ENCODE measurements at regions not wholly inside any gene's neighbourhood (a gene's known extent, or its start where the extent isn't known, plus 50 kb on each side); places are given as distances from the start of the nearest gene placed in this dataset.

DNA sequence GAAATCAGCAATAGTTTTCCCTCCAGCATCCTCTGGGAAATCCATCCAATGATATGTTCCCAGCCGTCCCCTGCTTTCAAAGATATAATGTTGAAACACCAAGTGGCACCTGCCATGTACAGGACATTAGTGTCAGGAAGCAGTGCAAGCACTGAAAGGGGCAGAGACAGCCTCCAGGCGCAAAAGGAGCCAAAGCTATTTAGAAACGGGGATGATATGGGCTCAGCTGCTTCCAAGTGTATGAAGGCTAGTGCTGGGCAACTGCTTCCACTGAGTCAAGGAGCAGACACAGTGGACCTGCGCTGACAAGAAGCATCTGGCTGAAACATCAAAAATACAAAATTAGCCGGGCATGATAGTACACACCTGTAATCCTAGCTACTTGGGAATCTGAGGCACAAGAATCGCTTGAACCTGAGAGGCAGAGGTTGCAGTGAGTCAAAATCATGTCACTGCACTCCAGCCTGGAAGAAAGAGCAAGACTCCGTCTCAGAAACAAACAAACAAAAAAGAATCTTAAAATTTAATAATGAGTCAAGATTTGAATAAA is 119.7 kb downstream of the AQP9 start:
- H3K4me1 Mint-ChIP-seq: no peaks in the 10 kb centered on the region
- H3K4me3 ChIP-seq (ENCODE audit: control extremely low read depth in 1 of 5, extremely low read depth in 1 of 5, insufficient read depth in 1 of 5, low read depth in 2 of 5, low read length in 4 of 5): no peak overlapping the region
- no peak overlapping the region for H3K4me3 Mint-ChIP-seq
- no peak overlapping the region for H2AFZ ChIP-seq (ENCODE audit: insufficient read depth, low read depth, low read length, poor library complexity, severe bottlenecking)
- H3K27ac Mint-ChIP-seq: no peak overlapping the region
- H3K9ac ChIP-seq (ENCODE audit: low read length): no peak overlapping the region
- TF ChIP-seq EZH2 (IDR thresholded peaks at IDR 0.05; ENCODE audit: borderline replicate concordance, insufficient read depth, low read depth, low read length, poor library complexity, severe bottlenecking): no peak
- TF ChIP-seq, protein P1, sequence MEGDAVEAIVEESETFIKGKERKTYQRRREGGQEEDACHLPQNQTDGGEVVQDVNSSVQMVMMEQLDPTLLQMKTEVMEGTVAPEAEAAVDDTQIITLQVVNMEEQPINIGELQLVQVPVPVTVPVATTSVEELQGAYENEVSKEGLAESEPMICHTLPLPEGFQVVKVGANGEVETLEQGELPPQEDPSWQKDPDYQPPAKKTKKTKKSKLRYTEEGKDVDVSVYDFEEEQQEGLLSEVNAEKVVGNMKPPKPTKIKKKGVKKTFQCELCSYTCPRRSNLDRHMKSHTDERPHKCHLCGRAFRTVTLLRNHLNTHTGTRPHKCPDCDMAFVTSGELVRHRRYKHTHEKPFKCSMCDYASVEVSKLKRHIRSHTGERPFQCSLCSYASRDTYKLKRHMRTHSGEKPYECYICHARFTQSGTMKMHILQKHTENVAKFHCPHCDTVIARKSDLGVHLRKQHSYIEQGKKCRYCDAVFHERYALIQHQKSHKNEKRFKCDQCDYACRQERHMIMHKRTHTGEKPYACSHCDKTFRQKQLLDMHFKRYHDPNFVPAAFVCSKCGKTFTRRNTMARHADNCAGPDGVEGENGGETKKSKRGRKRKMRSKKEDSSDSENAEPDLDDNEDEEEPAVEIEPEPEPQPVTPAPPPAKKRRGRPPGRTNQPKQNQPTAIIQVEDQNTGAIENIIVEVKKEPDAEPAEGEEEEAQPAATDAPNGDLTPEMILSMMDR (IDR thresholded peaks at IDR 0.05): no peak
- WGBS (ENCODE audit: insufficient coverage): 97% methylated on average over 6 of the region's 7 CpGs
- ChIA-PET CTCF (no interaction called here), POLR2A (no interaction called here)
- ATAC-seq (ENCODE audit: low read depth): no peak
- H3K27ac ChIP-seq (ENCODE audit: low read length in 2 of 2): no peak overlapping the region
- no peaks in the 10 kb centered on the region for H3K4me1 ChIP-seq (ENCODE audit: control insufficient read depth in 2 of 2, insufficient read depth in 2 of 2, low read length in 2 of 2)
- H3K9me3 Mint-ChIP-seq (ENCODE audit: insufficient read depth): no peaks in the 10 kb centered on the region
- intact Hi-C loops (cut with micrococcal nuclease): no loop called here
- H3K27me3 ChIP-seq (replicated peaks in 1 of 4; ENCODE audit: control extremely low read depth in 1 of 4, control insufficient read depth in 3 of 4, insufficient read depth in 4 of 4, low read length in 3 of 4): peaks cover 0 to 2% (median 0%) of the 10 kb centered on the region in 4 experiments
- H4K20me1 ChIP-seq (ENCODE audit: control insufficient read depth, insufficient read depth, low read length, poor library complexity, severe bottlenecking): no peaks in the 10 kb centered on the region
- H3K79me2 ChIP-seq (ENCODE audit: control insufficient read depth, insufficient read depth, low read length): no peaks in the 10 kb centered on the region
- DNase-seq: no peak
- no peak overlapping the region for H3K4me2 ChIP-seq (replicated peaks; ENCODE audit: low read depth, low read length, poor library complexity, severe bottlenecking)
- H3K27me3 Mint-ChIP-seq: peaks cover 21% of the 10 kb centered on the region
- no peaks in the 10 kb centered on the region for H3K9me3 ChIP-seq (ENCODE audit: control extremely low read depth in 1 of 3, control insufficient read depth in 2 of 3, insufficient read depth in 1 of 3, low read length in 2 of 3)
- H3K36me3 ChIP-seq (replicated peaks in 1 of 2; ENCODE audit: control extremely low read depth in 1 of 2, control insufficient read depth in 1 of 2, extremely low read depth in 1 of 2, insufficient read depth in 2 of 2, low read length in 1 of 2): no peaks in the 10 kb centered on the region

DNA sequence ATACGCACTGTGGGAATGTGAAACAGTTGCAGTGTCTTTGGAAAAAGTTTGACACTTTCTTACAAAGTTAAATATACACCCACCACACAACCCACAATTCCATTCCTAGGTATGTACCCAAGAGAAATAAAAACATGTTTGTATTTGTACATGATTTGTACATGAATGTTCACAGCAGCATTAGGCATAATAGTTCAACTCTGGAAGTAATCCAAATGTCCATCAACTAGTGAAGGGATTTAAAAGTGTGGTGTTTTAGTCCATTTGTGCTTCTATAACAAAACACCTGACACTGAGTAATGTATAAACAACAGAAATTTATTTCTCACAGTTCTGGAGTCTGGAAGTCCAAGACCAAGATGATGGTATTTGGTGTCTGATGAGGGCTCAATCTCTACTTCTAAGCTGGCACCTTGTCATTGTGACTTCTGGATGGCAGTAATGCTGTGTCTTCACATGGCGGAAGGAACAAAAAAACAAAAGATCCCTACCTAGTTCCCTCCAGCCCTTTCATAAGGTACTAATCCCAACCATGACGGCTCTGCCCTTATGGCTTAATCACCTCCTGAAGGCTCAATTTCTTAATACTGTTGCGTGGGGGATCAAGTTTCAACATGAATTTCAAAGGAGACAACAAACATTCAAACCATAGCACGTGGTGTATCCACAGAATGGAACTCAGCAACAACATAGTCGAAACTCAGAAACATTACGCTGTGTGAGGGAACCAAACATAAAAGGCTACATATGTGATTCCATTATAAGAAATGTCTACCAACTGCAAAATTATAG is 120.5 kb downstream of the AQP9 start:
- ChIA-PET POLR2A (no interaction called here), CTCF (no interaction called here)
- H4K20me1 ChIP-seq (ENCODE audit: control insufficient read depth, insufficient read depth, low read length, poor library complexity, severe bottlenecking): no peaks in the 10 kb centered on the region
- no peak overlapping the region for H2AFZ ChIP-seq (ENCODE audit: insufficient read depth, low read depth, low read length, poor library complexity, severe bottlenecking)
- Mint-ChIP-seq H3K27me3 (peaks cover 18% of the 10 kb centered on the region), H3K4me3 (no peak overlapping the region), H3K9me3 (ENCODE audit: insufficient read depth) (no peaks in the 10 kb centered on the region), H3K27ac (no peak overlapping the region), H3K4me1 (no peaks in the 10 kb centered on the region)
- no peak overlapping the region for H3K4me2 ChIP-seq (replicated peaks; ENCODE audit: low read depth, low read length, poor library complexity, severe bottlenecking)
- H3K4me1 ChIP-seq (ENCODE audit: control insufficient read depth in 2 of 2, insufficient read depth in 2 of 2, low read length in 2 of 2): no peaks in the 10 kb centered on the region
- H3K9me3 ChIP-seq (ENCODE audit: control extremely low read depth in 1 of 3, control insufficient read depth in 2 of 3, insufficient read depth in 1 of 3, low read length in 2 of 3): no peaks in the 10 kb centered on the region
- TF ChIP-seq, protein P1 (IDR thresholded peaks at IDR 0.05): no peak
- TF ChIP-seq EZH2 (IDR thresholded peaks at IDR 0.05; ENCODE audit: borderline replicate concordance, insufficient read depth, low read depth, low read length, poor library complexity, severe bottlenecking): no peak
- no peak overlapping the region for H3K27ac ChIP-seq (ENCODE audit: low read length in 2 of 2)
- peaks cover 0 to 2% (median 0%) of the 10 kb centered on the region in 4 experiments for H3K27me3 ChIP-seq (replicated peaks in 1 of 4; ENCODE audit: control extremely low read depth in 1 of 4, control insufficient read depth in 3 of 4, insufficient read depth in 4 of 4, low read length in 3 of 4)
- no peak overlapping the region for H3K4me3 ChIP-seq (ENCODE audit: control extremely low read depth in 1 of 5, extremely low read depth in 1 of 5, insufficient read depth in 1 of 5, low read depth in 2 of 5, low read length in 4 of 5)
- H3K9ac ChIP-seq (ENCODE audit: low read length): no peak overlapping the region
- ATAC-seq (ENCODE audit: low read depth) (no peak), DNase-seq (no peak)
- WGBS (ENCODE audit: insufficient coverage): 88% methylated on average over 3 of the region's 7 CpGs
- intact Hi-C loops (cut with micrococcal nuclease): no loop called here
- no peaks in the 10 kb centered on the region for H3K79me2 ChIP-seq (ENCODE audit: control insufficient read depth, insufficient read depth, low read length)
- H3K36me3 ChIP-seq (replicated peaks in 1 of 2; ENCODE audit: control extremely low read depth in 1 of 2, control insufficient read depth in 1 of 2, extremely low read depth in 1 of 2, insufficient read depth in 2 of 2, low read length in 1 of 2): no peaks in the 10 kb centered on the region

Measured in B cell (primary cell).